ENCODE measurements at regions not wholly inside any gene's neighbourhood (a gene's known extent, or its start where the extent isn't known, plus 50 kb on each side); places are given as distances from the start of the nearest gene placed in this dataset.

GRCh38 chr4:42327323-42327722, 70.0 kb upstream of the SHISA3 start:
- TF ChIP-seq CTCF (IDR thresholded peaks at IDR 0.05) (no peak), POLR2A (IDR thresholded peaks at IDR 0.05) (no peak)

Measured in tibial nerve (tissue), 3 donors.